ENCODE measurements at regions not wholly inside any gene's neighbourhood (a gene's known extent, or its start where the extent isn't known, plus 50 kb on each side); places are given as distances from the start of the nearest gene placed in this dataset.

GRCh38 chrX:776061-776460 is 145.5 kb downstream of the SHOX start:
- no peak for TF ChIP-seq CTCF (IDR thresholded peaks at IDR 0.05)
- no peak for TF ChIP-seq POLR2A (IDR thresholded peaks at IDR 0.05)
